B cell (primary cell): ENCODE measurements at regions not wholly inside any gene's neighbourhood (a gene's known extent, or its start where the extent isn't known, plus 50 kb on each side); places are given as distances from the start of the nearest gene placed in this dataset.
A peak's percentile ranks its signal among the peaks of the same experiment; 100 is the strongest.

ENCODE experiments used
- ATAC-seq: fragments of 200-7000 bp; cut with Tn5 transposase; one replicate; pipeline ENCODE4 v1.10.0; 2021; ENCODE audit warnings: low read depth, mild to moderate bottlenecking, moderate number of reproducible peaks, moderate library complexity
- CTCF ChIA-PET: fragments of 350-600 bp; sonication (Branson Sonifier 250); formaldehyde crosslinking; loops from one replicate; lab custom pipeline; 2021; ENCODE audit warnings: antibody characterized with exemption, inconsistent platforms; lab: Charles Lee
- POLR2A ChIA-PET: fragments of 350-600 bp; sonication (Branson Sonifier 250); formaldehyde crosslinking; loops from one replicate; lab custom pipeline; 2021; ENCODE audit warnings: antibody characterized with exemption; lab: Charles Lee
- DNase-seq: peaks from one replicate; pipeline ENCODE4 v3.0.0; 2013
- H2AFZ ChIP-seq: 2 replicates; pipeline ENCODE4 v1.6.1; 2012; ENCODE audit warnings: mild to moderate bottlenecking, low read depth, low read length; ENCODE audit not compliant: insufficient read depth, poor library complexity, severe bottlenecking
- H3K27ac ChIP-seq, 2 donors: 1 replicate in 1 of 2; 2 replicates in 1 of 2; pipeline ENCODE4 v1.5.1; 2012 to 2013; ENCODE audit warnings: low read length in 2 of 2, mild to moderate bottlenecking in 2 of 2, moderate library complexity in 1 of 2
- H3K27me3 ChIP-seq, 4 experiments: fragments of 200-600 bp in 1 of 4; sonication (generic) in 1 of 4; replicated peaks in 1 of 4; 1 replicate in 2 of 4; 2 replicates in 2 of 4; pipeline versions ENCODE4 v1.6.1 to v1.7.0; 2013 to 2016; ENCODE audit warnings: low read length in 3 of 4, mild to moderate bottlenecking in 2 of 4, mixed read lengths in 1 of 4, moderate library complexity in 1 of 4; ENCODE audit not compliant: insufficient read depth in 4 of 4, control insufficient read depth in 3 of 4; ENCODE audit errors: control extremely low read depth in 1 of 4
- H3K36me3 ChIP-seq, 2 experiments: replicated peaks in 1 of 2; 1 replicate in 1 of 2; 2 replicates in 1 of 2; pipeline versions ENCODE4 v1.6.1 to v1.7.1; 2013; ENCODE audit warnings: low read length in 1 of 2; ENCODE audit not compliant: insufficient read depth in 2 of 2, control insufficient read depth in 1 of 2; ENCODE audit errors: control extremely low read depth in 1 of 2, extremely low read depth in 1 of 2
- H3K4me1 ChIP-seq, 2 donors: fragments of 200-600 bp in 1 of 2; sonication (generic) in 1 of 2; 1 replicate in 1 of 2; 2 replicates in 1 of 2; pipeline versions ENCODE4 v1.5.1 to v1.6.1; 2013 to 2017; ENCODE audit warnings: low read length in 2 of 2; ENCODE audit not compliant: control insufficient read depth in 2 of 2, insufficient read depth in 2 of 2
- H3K4me2 ChIP-seq: replicated peaks from 2 replicates; pipeline ENCODE3; 2012; ENCODE audit warnings: mild to moderate bottlenecking, low read depth, low read length; ENCODE audit not compliant: poor library complexity, severe bottlenecking
- H3K4me3 ChIP-seq, 5 experiments: fragments of 200-600 bp in 1 of 5; sonication (generic) in 1 of 5; 1 replicate in 3 of 5; 2 replicates in 2 of 5; pipeline versions ENCODE4 v1.5.1 to v1.7.0; 2011 to 2016; ENCODE audit warnings: low read length in 4 of 5, mild to moderate bottlenecking in 4 of 5, low read depth in 2 of 5, control low read depth in 1 of 5, moderate library complexity in 1 of 5; ENCODE audit not compliant: insufficient read depth in 1 of 5; ENCODE audit errors: control extremely low read depth in 1 of 5, extremely low read depth in 1 of 5
- H3K79me2 ChIP-seq: fragments of 200-600 bp; sonication (generic); one replicate; pipeline ENCODE4 v1.6.0; 2016; ENCODE audit warnings: low read length; ENCODE audit not compliant: control insufficient read depth, insufficient read depth
- H3K9ac ChIP-seq: fragments of 200-600 bp; sonication (generic); 2 replicates; pipeline ENCODE4 v1.6.1; 2017; ENCODE audit warnings: mild to moderate bottlenecking, low read length, moderate library complexity
- H3K9me3 ChIP-seq, 3 donors: one replicate each; pipeline versions ENCODE4 v1.6.1 to v1.7.1; 2013; ENCODE audit warnings: low read length in 2 of 3; ENCODE audit not compliant: control insufficient read depth in 2 of 3, insufficient read depth in 1 of 3; ENCODE audit errors: control extremely low read depth in 1 of 3
- H4K20me1 ChIP-seq: 2 replicates; pipeline ENCODE4 v1.6.0; 2012; ENCODE audit warnings: mild to moderate bottlenecking, low read length; ENCODE audit not compliant: insufficient read depth, control insufficient read depth, poor library complexity, severe bottlenecking
- H3K27ac Mint-ChIP-seq: one replicate; pipeline ENCODE4 v1.8.0; 2021; ENCODE audit warnings: mixed read lengths
- H3K27me3 Mint-ChIP-seq: one replicate; pipeline ENCODE4 v1.8.0; 2021; ENCODE audit warnings: mixed read lengths
- H3K4me1 Mint-ChIP-seq: one replicate; pipeline ENCODE4 v1.8.0; 2021; ENCODE audit warnings: mixed read lengths
- H3K4me3 Mint-ChIP-seq: one replicate; pipeline ENCODE4 v1.8.0; 2021; ENCODE audit warnings: mixed read lengths
- H3K9me3 Mint-ChIP-seq: one replicate; pipeline ENCODE4 v1.8.0; 2022; ENCODE audit warnings: mixed read lengths; ENCODE audit not compliant: insufficient read depth
- EZH2 ChIP-seq: IDR thresholded peaks from 2 replicates; pipeline ENCODE4 v1.6.1; 2012; ENCODE audit warnings: borderline replicate concordance, low read depth, mild to moderate bottlenecking, moderate library complexity, low read length; ENCODE audit not compliant: insufficient read depth, poor library complexity, severe bottlenecking
- WGBS: methylation state at CpG from one replicate; pipeline ENCODE4 v1.1.5; 2013; ENCODE audit warnings: missing lambda C conversion rate; ENCODE audit not compliant: insufficient coverage; 5-methylcytosine and 5-hydroxymethylcytosine counted together
- intact Hi-C: fragments of 100-400 bp; cut with micrococcal nuclease; formaldehyde crosslinking; loops from one replicate; pipeline ENCODE4 v1.10.0; 2022
- TF ChIP-seq, protein P1 (sequence below): fragments of 200-600 bp; IDR thresholded peaks from one replicate; pipeline ENCODE4 v1.8.0; 2022; ENCODE audit warnings: antibody characterized with exemption, mild to moderate bottlenecking

DNA sequence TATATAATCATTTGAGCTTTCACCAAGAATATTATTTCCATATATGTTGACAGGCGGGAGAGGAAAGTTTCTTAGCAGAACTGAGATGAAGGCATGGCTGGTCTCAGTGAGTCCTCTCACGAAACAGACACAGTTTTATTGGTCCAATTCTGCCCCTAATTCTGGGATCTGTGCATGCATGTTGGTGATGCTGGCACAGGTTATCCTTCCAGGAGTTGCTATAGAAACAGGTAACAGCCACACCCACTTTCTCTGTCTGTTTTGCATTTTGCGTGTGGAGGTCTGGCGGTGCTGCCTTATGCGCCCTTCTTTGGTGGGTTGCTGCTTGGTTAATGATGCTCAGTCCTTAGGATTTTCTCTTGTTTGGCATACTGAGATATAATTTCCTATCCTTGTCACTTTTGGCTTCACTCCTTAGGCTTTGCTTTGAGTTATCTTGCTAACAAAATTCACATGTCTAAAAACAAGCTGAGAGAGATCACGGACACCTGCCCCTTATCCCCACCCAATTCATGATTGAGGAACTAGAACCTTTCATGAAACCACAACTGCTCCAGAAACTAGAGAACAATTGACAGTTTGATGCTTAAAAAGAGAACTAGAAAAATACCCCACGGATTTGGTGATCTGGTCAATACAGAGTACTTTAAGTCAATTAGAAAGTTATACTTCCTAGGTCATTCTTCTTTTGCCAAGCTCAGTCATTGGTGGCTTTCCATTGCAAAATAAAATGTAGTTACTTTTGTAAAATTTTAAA lies 189.3 kb downstream of the FAT3 start:
- intact Hi-C loops: loop anchor here (10.0 kb wide), 1 partner anchor 59 kb away; no protein-coding TSS in a partner anchor
- peak; percentile 55 for DNase-seq
- no peaks in the 10 kb centered on the region for H3K9me3 ChIP-seq

More for the DNA sequence above, 189.3 kb downstream of the FAT3 start:
- no CpG with 5 or more reads among the region's 7 CpGs for WGBS
- Histone ChIP-seq H3K27ac (no peak overlapping the region), H3K4me1 (peaks cover 15 to 24% of the 10 kb centered on the region in 2 donors), H3K27me3 (no peaks in the 10 kb centered on the region), H4K20me1 (no peaks in the 10 kb centered on the region), H3K79me2 (no peaks in the 10 kb centered on the region), H3K4me3 (no peak overlapping the region), H3K36me3 (no peaks in the 10 kb centered on the region), H3K9ac (peak overlapping the region; percentile 22), H3K4me2 (peak overlapping the region; percentile 47), H2AFZ (no peak overlapping the region)
- no peak overlapping the region for H3K27ac Mint-ChIP-seq
- ChIA-PET POLR2A (no interaction called here), CTCF (no interaction called here)
- no peaks in the 10 kb centered on the region for H3K9me3 Mint-ChIP-seq
- ATAC-seq: no peak
- no peaks in the 10 kb centered on the region for H3K27me3 Mint-ChIP-seq
- peaks cover 11% of the 10 kb centered on the region for H3K4me1 Mint-ChIP-seq
- H3K4me3 Mint-ChIP-seq: peak overlapping the region; percentile 32
- TF ChIP-seq, protein P1, sequence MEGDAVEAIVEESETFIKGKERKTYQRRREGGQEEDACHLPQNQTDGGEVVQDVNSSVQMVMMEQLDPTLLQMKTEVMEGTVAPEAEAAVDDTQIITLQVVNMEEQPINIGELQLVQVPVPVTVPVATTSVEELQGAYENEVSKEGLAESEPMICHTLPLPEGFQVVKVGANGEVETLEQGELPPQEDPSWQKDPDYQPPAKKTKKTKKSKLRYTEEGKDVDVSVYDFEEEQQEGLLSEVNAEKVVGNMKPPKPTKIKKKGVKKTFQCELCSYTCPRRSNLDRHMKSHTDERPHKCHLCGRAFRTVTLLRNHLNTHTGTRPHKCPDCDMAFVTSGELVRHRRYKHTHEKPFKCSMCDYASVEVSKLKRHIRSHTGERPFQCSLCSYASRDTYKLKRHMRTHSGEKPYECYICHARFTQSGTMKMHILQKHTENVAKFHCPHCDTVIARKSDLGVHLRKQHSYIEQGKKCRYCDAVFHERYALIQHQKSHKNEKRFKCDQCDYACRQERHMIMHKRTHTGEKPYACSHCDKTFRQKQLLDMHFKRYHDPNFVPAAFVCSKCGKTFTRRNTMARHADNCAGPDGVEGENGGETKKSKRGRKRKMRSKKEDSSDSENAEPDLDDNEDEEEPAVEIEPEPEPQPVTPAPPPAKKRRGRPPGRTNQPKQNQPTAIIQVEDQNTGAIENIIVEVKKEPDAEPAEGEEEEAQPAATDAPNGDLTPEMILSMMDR: no peak
- no peak for TF ChIP-seq EZH2
